Heart left ventricle (tissue), 16 donors: ENCODE measurements at regions not wholly inside any gene's neighbourhood (a gene's known extent, or its start where the extent isn't known, plus 50 kb on each side); places are given as distances from the start of the nearest gene placed in this dataset.

Source experiments
- ATAC-seq, 4 donors: fragments of 200-7000 bp; cut with Tn5 transposase; one replicate each; pipeline ENCODE4 v1.9.1; 2020 to 2022; ENCODE audit warnings: moderate library complexity in 4 of 4, mild to moderate bottlenecking in 3 of 4, moderate number of reproducible peaks in 1 of 4
- DNase-seq, 5 donors: peaks; one replicate each; pipeline ENCODE4 v3.0.0-alpha.2; 2020
- H3K27ac ChIP-seq, 12 donors: fragments of 200-600 bp; sonication (generic) in 4 of 12; one replicate each; pipeline versions ENCODE4 v1.5.0 to v1.8.0; 2016 to 2022; ENCODE audit warnings: mild to moderate bottlenecking in 2 of 12
- H3K27me3 ChIP-seq, 9 donors: fragments of 200-600 bp; sonication (generic) in 2 of 9; one replicate each; pipeline versions ENCODE4 v1.5.1 to v1.8.0; 2016 to 2022; ENCODE audit warnings: mild to moderate bottlenecking in 3 of 9
- H3K36me3 ChIP-seq, 9 donors: fragments of 200-600 bp; sonication (generic) in 2 of 9; one replicate each; pipeline versions ENCODE4 v1.5.0 to v1.8.0; 2018 to 2022; ENCODE audit warnings: mild to moderate bottlenecking in 2 of 9
- H3K4me1 ChIP-seq, 12 donors: fragments of 200-600 bp; sonication (generic) in 4 of 12; one replicate each; pipeline versions ENCODE4 v1.5.0 to v1.8.0; 2016 to 2022; ENCODE audit warnings: mild to moderate bottlenecking in 3 of 12
- H3K4me3 ChIP-seq, 12 donors: fragments of 200-600 bp; sonication (generic) in 4 of 12; one replicate each; pipeline versions ENCODE4 v1.5.0 to v1.8.0; 2017 to 2022; ENCODE audit warnings: mild to moderate bottlenecking in 9 of 12, moderate library complexity in 4 of 12
- H3K9me3 ChIP-seq, 12 donors: fragments of 200-600 bp; sonication (generic) in 4 of 12; one replicate each; pipeline versions ENCODE4 v1.5.0 to v1.8.0; 2016 to 2022; ENCODE audit warnings: mild to moderate bottlenecking in 1 of 12
- POLR2A ChIP-seq, 2 donors: fragments of 450-650 bp; IDR thresholded peaks; one replicate each; pipeline ENCODE4 v1.6.1; 2017; ENCODE audit warnings: antibody characterized with exemption in 2 of 2, mild to moderate bottlenecking in 2 of 2, moderate library complexity in 2 of 2
- WGBS, 4 donors: extraction: QIAGEN DNeasy Blood & Tissue Kit in 2 of 4; methylation state at CpG; one replicate each; pipeline versions ENCODE4 v1.1.5 to v1.1.7; 2013 to 2018; 5-methylcytosine and 5-hydroxymethylcytosine counted together
- intact Hi-C, 10 donors: fragments of 100-400 bp; cut with DNase I; formaldehyde crosslinking; loops; one replicate each; pipeline versions ENCODE4 v1.11.1 to v1.14.2; 2022
- TF ChIP-seq, protein P1 (sequence below), 12 donors: fragments of 200-600 bp; sonication (generic) in 4 of 12; IDR thresholded peaks; one replicate each; pipeline versions ENCODE4 v1.5.0 to v1.8.0; 2018 to 2022; ENCODE audit warnings: antibody characterized with exemption in 12 of 12, mild to moderate bottlenecking in 5 of 12
- donor health status: ischemic (EF 13 %, LVEDD 7.1; RV severe dilation, severe dysfunction).
- donor health status: healthy with polysubstance abuse.
- donor health status: DM: no; HTN: yes; CAD: no.
- donor health status: DM: no; HTN: no; CAD: no.
- donor health status: ischemic (EF 25% LVEDD 6.9; RV normal size, moderate dysfunction).
- donor health status: ischemic (EF 25% LVEDD 5.7; RV mildly dilated, moderate dysfunction).
- donor health status: healthy.
- donor health status: DM: yes; HTN: yes; CAD: no.
- donor health status: ischemic (EF 35%, LVEDD 5.7; RV mildly dilated, moderate dysfunction).
- donor health status: nonischemic (EF 11% LVEDD 7.7; RV severe dilation, severe dysfunction).
- donor health status: DM: yes; HTN: yes; CAD: no.
- donor health status: PGD.
- donor health status: ischemic (EF 29% LVEDD 5.4; RV normal size, mild dysfunction).
- donor health status: nonischemic (EF 23%, LVEDD 6.1; RV moderate dilation, normal function).

DNA sequence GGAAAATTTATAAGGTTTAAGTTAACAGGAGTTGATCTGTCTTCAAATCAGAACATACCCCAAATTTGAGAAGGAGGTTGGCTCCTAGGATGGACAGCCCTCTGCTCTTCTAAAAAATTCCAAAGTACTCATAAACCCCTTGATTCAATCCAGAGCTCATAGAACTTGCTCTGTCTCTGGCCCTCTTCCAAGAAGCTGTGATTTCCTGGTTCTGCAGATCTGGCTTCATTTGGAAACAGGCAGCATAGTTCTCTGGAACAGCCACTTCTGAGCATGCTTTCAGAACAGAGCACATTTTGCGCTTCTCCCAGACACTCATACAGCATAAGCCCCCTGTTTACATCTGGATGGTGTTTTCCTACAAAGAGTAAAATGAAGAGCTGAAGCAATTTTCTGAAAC is 96.7 kb downstream of the KBTBD8 start:
- Histone ChIP-seq H3K36me3 (no peaks in the 10 kb centered on the region), H3K27ac (no peak overlapping the region), H3K4me1 (no peaks in the 10 kb centered on the region), H3K27me3 (peaks cover 0 to 4% (median 0%) of the 10 kb centered on the region in 9 donors), H3K4me3 (no peak overlapping the region), H3K9me3 (no peaks in the 10 kb centered on the region)
- intact Hi-C loops = no loop called here
- WGBS, 4 donors = 32 to 50% (median 40%) methylated on average over 1 of the region's 1 CpG
- TF ChIP-seq POLR2A (IDR thresholded peaks at IDR 0.05) = no peak
- TF ChIP-seq, protein P1, sequence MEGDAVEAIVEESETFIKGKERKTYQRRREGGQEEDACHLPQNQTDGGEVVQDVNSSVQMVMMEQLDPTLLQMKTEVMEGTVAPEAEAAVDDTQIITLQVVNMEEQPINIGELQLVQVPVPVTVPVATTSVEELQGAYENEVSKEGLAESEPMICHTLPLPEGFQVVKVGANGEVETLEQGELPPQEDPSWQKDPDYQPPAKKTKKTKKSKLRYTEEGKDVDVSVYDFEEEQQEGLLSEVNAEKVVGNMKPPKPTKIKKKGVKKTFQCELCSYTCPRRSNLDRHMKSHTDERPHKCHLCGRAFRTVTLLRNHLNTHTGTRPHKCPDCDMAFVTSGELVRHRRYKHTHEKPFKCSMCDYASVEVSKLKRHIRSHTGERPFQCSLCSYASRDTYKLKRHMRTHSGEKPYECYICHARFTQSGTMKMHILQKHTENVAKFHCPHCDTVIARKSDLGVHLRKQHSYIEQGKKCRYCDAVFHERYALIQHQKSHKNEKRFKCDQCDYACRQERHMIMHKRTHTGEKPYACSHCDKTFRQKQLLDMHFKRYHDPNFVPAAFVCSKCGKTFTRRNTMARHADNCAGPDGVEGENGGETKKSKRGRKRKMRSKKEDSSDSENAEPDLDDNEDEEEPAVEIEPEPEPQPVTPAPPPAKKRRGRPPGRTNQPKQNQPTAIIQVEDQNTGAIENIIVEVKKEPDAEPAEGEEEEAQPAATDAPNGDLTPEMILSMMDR (IDR thresholded peaks at IDR 0.05) = no peak
- ATAC-seq (no peak), DNase-seq (no peak)

DNA sequence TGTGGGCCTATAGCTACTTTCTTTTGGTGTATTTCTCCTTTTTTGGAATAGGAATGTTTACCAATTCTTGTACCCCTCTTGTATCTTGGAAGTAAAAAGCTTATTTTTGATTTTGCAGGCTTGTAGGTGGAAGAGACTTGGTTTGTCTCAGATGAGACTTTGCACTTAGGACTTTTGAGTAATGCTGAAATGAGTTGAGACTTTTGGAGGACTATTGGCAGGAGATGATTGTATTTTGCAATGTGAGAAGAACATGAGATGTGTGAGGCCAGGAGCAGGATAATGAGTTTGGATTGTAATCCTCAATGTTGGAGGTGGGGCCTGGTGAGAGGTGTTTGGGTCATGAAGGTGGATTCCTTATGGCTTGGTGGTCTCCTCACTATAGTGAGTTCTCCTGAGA is 106.3 kb downstream of the KBTBD8 start:
- Histone ChIP-seq H3K27ac (no peak overlapping the region), H3K36me3 (no peaks in the 10 kb centered on the region), H3K27me3 (no peaks in the 10 kb centered on the region), H3K4me1 (no peaks in the 10 kb centered on the region), H3K4me3 (no peak overlapping the region), H3K9me3 (peaks cover 0 to 12% (median 0%) of the 10 kb centered on the region in 12 donors)
- DNase-seq (no peak), ATAC-seq (no peak)
- TF ChIP-seq, protein P1 (IDR thresholded peaks at IDR 0.05) = no peak
- no peak for TF ChIP-seq POLR2A (IDR thresholded peaks at IDR 0.05)
- intact Hi-C loops = no loop called here

DNA sequence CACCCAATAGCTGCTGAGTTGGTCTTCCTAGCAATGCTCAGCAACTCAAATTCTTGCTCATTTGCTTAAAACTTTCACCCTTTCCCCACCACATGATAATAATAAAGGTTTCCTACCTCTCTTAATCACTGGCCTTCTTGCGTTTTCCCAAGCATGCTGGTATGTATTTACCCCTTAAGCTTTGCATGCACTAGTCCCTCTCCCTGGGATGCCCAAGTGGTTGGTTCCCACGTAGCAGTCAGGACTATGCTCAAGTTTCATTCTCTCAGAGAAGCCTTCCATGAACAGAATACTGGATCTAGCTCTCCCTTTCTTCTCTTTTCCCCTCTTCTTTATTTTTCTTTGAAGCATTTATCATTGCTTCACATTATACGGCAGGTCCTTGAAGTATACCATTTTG is 108.8 kb downstream of the KBTBD8 start:
- Histone ChIP-seq H3K36me3 (no peaks in the 10 kb centered on the region), H3K4me1 (no peaks in the 10 kb centered on the region), H3K4me3 (no peak overlapping the region), H3K27me3 (no peaks in the 10 kb centered on the region), H3K9me3 (peaks cover 0 to 12% (median 0%) of the 10 kb centered on the region in 12 donors), H3K27ac (no peak overlapping the region)
- TF ChIP-seq POLR2A (IDR thresholded peaks at IDR 0.05) = no peak
- TF ChIP-seq, protein P1 (IDR thresholded peaks at IDR 0.05) = no peak
- ATAC-seq (no peak), DNase-seq (no peak)
- 63 to 70% (median 65%) methylated on average over 3 of the region's 3 CpGs for WGBS, 4 donors
- intact Hi-C loops = loop anchor here in 2 of 10 donors (5.0 kb wide), 2 partner anchors 690 to 1770 kb away; no protein-coding TSS in a partner anchor

DNA sequence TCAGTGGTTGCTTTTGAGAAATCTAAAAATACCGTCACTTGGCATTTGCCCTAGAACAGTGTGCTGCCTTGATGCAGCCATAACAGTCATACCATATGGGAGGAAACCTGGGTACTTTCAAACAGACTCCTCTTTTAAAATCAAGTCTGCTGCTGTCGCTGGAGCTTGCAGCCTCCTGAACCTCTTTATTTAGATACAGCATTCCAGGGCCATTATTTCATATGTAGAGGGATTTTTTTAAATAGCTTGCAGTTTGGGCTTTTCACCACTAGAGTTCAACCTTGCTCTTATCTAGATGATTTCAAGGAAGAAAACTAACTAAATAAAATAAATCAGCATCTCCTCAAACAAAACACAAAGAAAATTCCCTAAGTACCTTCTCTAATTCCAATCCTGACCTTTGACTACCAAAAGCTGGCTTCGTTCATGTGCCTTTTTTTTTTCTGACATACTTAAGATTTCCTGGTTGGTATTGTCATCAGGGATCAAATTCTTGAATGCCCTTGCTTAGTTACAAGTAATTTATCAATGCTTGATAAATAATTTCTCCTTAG is 111.6 kb downstream of the KBTBD8 start:
- 23 to 28% (median 23%) methylated on average over 3 of the region's 3 CpGs for WGBS, 4 donors
- TF ChIP-seq, protein P1 (IDR thresholded peaks at IDR 0.05) = peak in 11 of 12 donors; percentile 13 to 48 (median 31)
- no peak for TF ChIP-seq POLR2A (IDR thresholded peaks at IDR 0.05)

More for the DNA sequence above, 111.6 kb downstream of the KBTBD8 start:
- peak in 1 of 4 donors; percentile 26 for ATAC-seq
- H3K27me3 ChIP-seq = peaks cover 0 to 5% (median 0%) of the 10 kb centered on the region in 9 donors
- H3K27ac ChIP-seq = no peak overlapping the region
- no peaks in the 10 kb centered on the region for H3K4me1 ChIP-seq
- intact Hi-C loops = loop anchor here in 8 of 10 donors (5.0 to 10.0 kb wide), 7 partner anchors 678 to 1865 kb away; no protein-coding TSS in a partner anchor
- H3K4me3 ChIP-seq = no peak overlapping the region
- no peak for DNase-seq
- no peaks in the 10 kb centered on the region for H3K36me3 ChIP-seq
- no peaks in the 10 kb centered on the region for H3K9me3 ChIP-seq
